Neuronal stem cell (in vitro differentiated cells): ENCODE measurements at regions not wholly inside any gene's neighbourhood (a gene's known extent, or its start where the extent isn't known, plus 50 kb on each side); places are given as distances from the start of the nearest gene placed in this dataset.

Source experiments
- DNase-seq: peaks from one replicate; pipeline ENCODE4 v3.0.0-alpha.2; 2013; ENCODE audit warnings: low spot score
- H2AFZ ChIP-seq: one replicate; pipeline ENCODE4 v1.6.1; 2013; ENCODE audit warnings: mild to moderate bottlenecking, low read length, inconsistent platforms
- H2AK5ac ChIP-seq: 2 replicates; pipeline ENCODE4 v1.6.1; 2013; ENCODE audit warnings: low read depth, mild to moderate bottlenecking, inconsistent platforms, low read length, moderate library complexity, mixed read lengths
- H2BK120ac ChIP-seq: 2 replicates; pipeline ENCODE4 v1.6.1; 2013; ENCODE audit warnings: low read depth, mild to moderate bottlenecking, inconsistent platforms, low read length, moderate library complexity, mixed read lengths
- H2BK12ac ChIP-seq: one replicate; pipeline ENCODE4 v1.6.1; 2013; ENCODE audit warnings: low read length, inconsistent platforms
- H2BK15ac ChIP-seq: 2 replicates; pipeline ENCODE4 v1.6.1; 2013; ENCODE audit warnings: mild to moderate bottlenecking, low read length, inconsistent platforms, mixed read lengths
- H2BK5ac ChIP-seq: one replicate; pipeline ENCODE4 v1.6.1; 2013; ENCODE audit warnings: inconsistent platforms, mild to moderate bottlenecking, low read length, moderate library complexity
- H3K14ac ChIP-seq: one replicate; pipeline ENCODE4 v1.6.1; 2013; ENCODE audit warnings: low read length, inconsistent platforms
- H3K18ac ChIP-seq: 2 replicates; pipeline ENCODE4 v1.6.1; 2013; ENCODE audit warnings: low read length, inconsistent platforms
- H3K23ac ChIP-seq: 2 replicates; pipeline ENCODE4 v1.6.1; 2013; ENCODE audit warnings: low read depth, mild to moderate bottlenecking, mixed read lengths, low read length, inconsistent platforms; ENCODE audit not compliant: poor library complexity
- H3K27ac ChIP-seq: replicated peaks from 3 replicates; pipeline ENCODE4 v1.5.1; 2013; ENCODE audit warnings: low read length, inconsistent platforms
- H3K27me3 ChIP-seq, 3 experiments: 2 replicates each; pipeline ENCODE4 v1.6.1; 2013; ENCODE audit warnings: low read length in 3 of 3, mild to moderate bottlenecking in 2 of 3, inconsistent platforms in 1 of 3, low read depth in 1 of 3, mixed read lengths in 1 of 3, moderate library complexity in 1 of 3; ENCODE audit not compliant: control insufficient read depth in 3 of 3, insufficient read depth in 3 of 3
- H3K36me3 ChIP-seq, 2 donors: replicated peaks in 1 of 2; 2 replicates each; pipeline ENCODE4 v1.6.1; 2013; ENCODE audit warnings: low read length in 2 of 2; ENCODE audit not compliant: control insufficient read depth in 2 of 2, insufficient read depth in 2 of 2
- H3K4ac ChIP-seq: 2 replicates; pipeline ENCODE4 v1.6.1; 2013; ENCODE audit warnings: inconsistent platforms, mild to moderate bottlenecking, low read length, moderate library complexity
- H3K4me1 ChIP-seq, 2 donors: 1 replicate in 1 of 2; 2 replicates in 1 of 2; pipeline ENCODE4 v1.6.1; 2013; ENCODE audit warnings: low read length in 2 of 2, low read depth in 1 of 2; ENCODE audit not compliant: control insufficient read depth in 2 of 2, insufficient read depth in 1 of 2
- H3K4me2 ChIP-seq: one replicate; pipeline ENCODE4 v1.6.1; 2013; ENCODE audit warnings: mild to moderate bottlenecking, low read length, inconsistent platforms; ENCODE audit not compliant: insufficient read depth, poor library complexity, severe bottlenecking
- H3K4me3 ChIP-seq, 2 donors: 2 replicates each; pipeline ENCODE4 v1.5.1; 2013; ENCODE audit warnings: low read length in 2 of 2, mild to moderate bottlenecking in 2 of 2, inconsistent platforms in 1 of 2, moderate library complexity in 1 of 2
- H3K79me1 ChIP-seq: one replicate; pipeline ENCODE4 v1.6.1; 2013; ENCODE audit warnings: low read depth, mild to moderate bottlenecking, inconsistent platforms, low read length, moderate library complexity
- H3K9ac ChIP-seq: one replicate; pipeline ENCODE4 v1.6.1; 2013; ENCODE audit warnings: mild to moderate bottlenecking, low read depth, low read length, inconsistent platforms; ENCODE audit not compliant: poor library complexity
- H3K9me3 ChIP-seq, 2 donors: replicated peaks in 1 of 2; 2 replicates each; pipeline versions ENCODE3 to v1.6.1; 2013; ENCODE audit warnings: low read length in 2 of 2, mild to moderate bottlenecking in 2 of 2, inconsistent platforms in 1 of 2, low read depth in 1 of 2, mixed read lengths in 1 of 2, moderate library complexity in 1 of 2; ENCODE audit not compliant: control insufficient read depth in 2 of 2, insufficient read depth in 1 of 2
- H4K8ac ChIP-seq: one replicate; pipeline ENCODE4 v1.6.1; 2013; ENCODE audit warnings: low read depth, mild to moderate bottlenecking, inconsistent platforms, low read length, moderate library complexity
- H4K91ac ChIP-seq: one replicate; pipeline ENCODE4 v1.6.1; 2013; ENCODE audit warnings: low read length, low read depth, mild to moderate bottlenecking, inconsistent platforms; ENCODE audit not compliant: poor library complexity
- WGBS, 2 donors: extraction: QIAGEN DNeasy Blood & Tissue Kit; methylation state at CpG; one replicate each; pipeline ENCODE4 v1.1.7; 2013; ENCODE audit warnings: missing lambda C conversion rate in 2 of 2, mixed read lengths in 1 of 2; ENCODE audit not compliant: insufficient read length in 2 of 2, insufficient replicate concordance in 1 of 2; ENCODE audit errors: extremely low coverage in 2 of 2; 5-methylcytosine and 5-hydroxymethylcytosine counted together

DNA sequence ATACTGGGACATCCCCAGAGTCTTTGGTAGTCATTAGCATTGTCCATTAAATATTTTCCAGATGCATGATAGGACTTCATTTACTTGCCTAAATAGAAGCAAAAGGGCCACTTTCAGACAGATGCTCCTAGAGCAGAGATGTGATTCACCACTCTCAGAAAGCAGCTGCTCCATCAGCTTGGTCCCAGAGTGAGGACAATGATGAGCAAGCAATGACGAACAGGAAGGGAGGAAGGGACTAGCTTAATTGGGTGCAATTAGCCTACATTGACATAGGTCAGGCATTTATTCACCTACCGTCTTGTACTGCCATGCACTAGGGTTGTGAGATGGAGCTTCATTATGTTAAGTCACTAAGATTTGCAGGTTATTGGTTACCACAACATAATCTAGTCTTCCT, 85.1 kb upstream of the PLXNA2 start:
- H3K79me1 ChIP-seq: no peaks in the 10 kb centered on the region
- no peak overlapping the region for H2BK12ac ChIP-seq
- no peak overlapping the region for H2AFZ ChIP-seq
- DNase-seq: no peak
- H2BK5ac ChIP-seq: no peak overlapping the region
- no peak overlapping the region for H4K8ac ChIP-seq
- H3K14ac ChIP-seq: no peak overlapping the region
- no peaks in the 10 kb centered on the region for H3K9me3 ChIP-seq
- H3K9ac ChIP-seq: no peak overlapping the region
- H2BK120ac ChIP-seq: no peak overlapping the region
- no peak overlapping the region for H3K4me2 ChIP-seq
- no peak overlapping the region for H2BK15ac ChIP-seq
- H3K27me3 ChIP-seq: peaks cover 0 to 3% (median 0%) of the 10 kb centered on the region in 3 experiments
- H4K91ac ChIP-seq: no peak overlapping the region
- H3K4me1 ChIP-seq: peaks cover 0 to 5% of the 10 kb centered on the region in 2 donors
- no peak overlapping the region for H3K23ac ChIP-seq
- H2AK5ac ChIP-seq: no peak overlapping the region
- no peak overlapping the region for H3K27ac ChIP-seq
- no peaks in the 10 kb centered on the region for H3K36me3 ChIP-seq
- no peak overlapping the region for H3K4me3 ChIP-seq
- H3K18ac ChIP-seq: no peak overlapping the region
- WGBS, 2 donors: no CpG with 5 or more reads among the region's 2 CpGs
- no peak overlapping the region for H3K4ac ChIP-seq

DNA sequence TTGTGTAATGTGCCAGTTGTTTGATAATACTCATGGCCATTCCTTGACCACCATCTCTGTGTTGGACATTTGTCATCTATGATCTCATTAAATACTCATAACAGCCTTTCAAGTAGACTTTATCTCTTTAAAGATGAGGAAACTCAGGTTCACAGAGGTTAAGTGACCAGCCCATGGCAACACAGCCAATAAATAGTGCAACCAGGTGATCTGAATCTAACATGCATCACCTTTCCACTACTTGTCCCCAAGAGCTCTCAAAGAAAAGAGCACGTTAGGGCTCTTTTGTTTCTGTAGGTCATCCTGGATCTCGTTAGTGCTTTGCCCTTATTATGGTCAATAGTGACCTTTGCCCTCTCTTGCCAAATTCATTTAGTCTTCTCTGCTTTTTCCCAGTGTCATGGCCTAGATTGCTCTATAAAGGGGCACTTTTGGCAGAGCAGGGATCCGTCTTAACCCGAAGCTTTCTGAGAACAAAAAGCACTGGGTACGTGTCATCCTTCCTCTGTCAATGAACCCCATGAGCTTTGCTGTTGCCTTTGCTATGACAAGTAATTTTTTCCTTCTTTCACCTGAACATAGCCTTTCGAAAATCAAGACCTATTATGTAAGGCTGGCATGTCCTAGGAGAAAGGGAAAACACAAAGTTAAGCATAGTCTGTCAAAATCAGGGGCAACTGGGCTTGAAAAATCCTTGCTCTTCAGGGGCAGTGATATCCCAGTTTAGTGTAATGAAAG, 88.0 kb upstream of the PLXNA2 start:
- H2BK15ac ChIP-seq: no peak overlapping the region
- H4K91ac ChIP-seq: no peak overlapping the region
- no peak overlapping the region for H3K4ac ChIP-seq
- no peak overlapping the region for H2BK12ac ChIP-seq
- H3K27me3 ChIP-seq: peaks cover 0 to 25% (median 0%) of the 10 kb centered on the region in 3 experiments
- DNase-seq: no peak
- H3K36me3 ChIP-seq: no peaks in the 10 kb centered on the region
- H3K9ac ChIP-seq: no peak overlapping the region
- no peak overlapping the region for H3K18ac ChIP-seq
- WGBS, 2 donors: no CpG with 5 or more reads among the region's 6 CpGs
- no peaks in the 10 kb centered on the region for H3K9me3 ChIP-seq
- H3K79me1 ChIP-seq: no peaks in the 10 kb centered on the region
- no peak overlapping the region for H3K23ac ChIP-seq
- no peak overlapping the region for H4K8ac ChIP-seq
- H2AFZ ChIP-seq: no peak overlapping the region
- H3K14ac ChIP-seq: no peak overlapping the region
- H3K27ac ChIP-seq: no peak overlapping the region
- H2AK5ac ChIP-seq: no peak overlapping the region
- no peak overlapping the region for H3K4me3 ChIP-seq
- H2BK120ac ChIP-seq: no peak overlapping the region
- H2BK5ac ChIP-seq: no peak overlapping the region
- H3K4me2 ChIP-seq: no peak overlapping the region
- H3K4me1 ChIP-seq: peaks cover 2 to 14% of the 10 kb centered on the region in 2 donors

DNA sequence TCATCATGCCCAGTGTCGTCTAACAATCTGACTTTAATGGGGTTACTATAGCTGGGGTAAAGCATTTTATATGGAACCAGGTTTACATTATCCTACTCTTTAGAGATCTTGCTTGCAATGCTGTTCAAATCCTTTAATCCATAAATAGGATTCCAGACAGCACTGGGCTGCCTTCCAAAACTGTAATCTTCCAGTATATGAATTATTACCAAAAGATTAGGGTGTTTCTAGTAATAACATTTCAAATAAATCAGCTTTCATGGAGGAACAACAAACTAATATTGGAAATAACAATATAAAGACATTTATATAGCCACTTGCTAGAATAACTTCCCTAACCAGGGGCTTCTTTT, 88.6 kb upstream of the PLXNA2 start:
- Histone ChIP-seq H3K4me1 (peaks cover 2 to 16% of the 10 kb centered on the region in 2 donors), H3K4me2 (no peak overlapping the region), H2AK5ac (no peak overlapping the region), H2BK12ac (no peak overlapping the region), H3K14ac (no peak overlapping the region), H3K4me3 (no peak overlapping the region), H3K79me1 (no peaks in the 10 kb centered on the region), H2BK15ac (no peak overlapping the region), H2BK5ac (no peak overlapping the region), H2AFZ (no peak overlapping the region), H3K4ac (no peak overlapping the region), H3K27ac (no peak overlapping the region), H3K18ac (no peak overlapping the region), H3K9me3 (no peaks in the 10 kb centered on the region), H3K23ac (no peak overlapping the region), H3K36me3 (no peaks in the 10 kb centered on the region), H4K91ac (no peak overlapping the region), H3K9ac (no peak overlapping the region), H4K8ac (no peak overlapping the region), H3K27me3 (peaks cover 0 to 25% (median 0%) of the 10 kb centered on the region in 3 experiments), H2BK120ac (no peak overlapping the region)
- no peak for DNase-seq
- WGBS, 2 donors: no CpG with 5 or more reads among the region's 1 CpG

DNA sequence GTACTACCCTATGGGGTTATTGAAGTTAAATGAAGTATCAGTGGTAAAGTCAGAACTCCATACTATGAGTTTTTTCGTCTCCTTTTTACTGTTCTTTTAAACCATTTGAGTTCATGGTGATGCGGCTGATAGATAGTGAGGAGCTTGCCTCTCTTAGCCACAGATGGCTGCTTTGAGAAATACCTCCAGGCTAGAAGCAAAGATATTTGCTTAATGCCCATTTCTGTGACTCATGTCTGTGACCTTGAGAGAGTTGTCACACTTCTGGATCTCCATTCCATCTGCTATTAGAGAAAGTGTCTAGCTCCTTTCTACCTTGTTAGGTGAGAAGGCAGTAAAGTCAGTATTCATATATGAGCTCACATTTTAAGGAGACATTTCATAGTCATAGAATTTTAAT, 89.5 kb upstream of the PLXNA2 start:
- Histone ChIP-seq H4K91ac (no peak overlapping the region), H3K4me2 (no peak overlapping the region), H4K8ac (no peak overlapping the region), H3K79me1 (no peaks in the 10 kb centered on the region), H3K36me3 (no peaks in the 10 kb centered on the region), H2BK5ac (no peak overlapping the region), H3K4me3 (no peak overlapping the region), H3K27me3 (peaks cover 0 to 25% (median 0%) of the 10 kb centered on the region in 3 experiments), H3K4ac (no peak overlapping the region), H3K4me1 (peaks cover 2 to 23% of the 10 kb centered on the region in 2 donors), H3K9me3 (no peaks in the 10 kb centered on the region), H2AFZ (no peak overlapping the region), H3K14ac (no peak overlapping the region), H2BK12ac (no peak overlapping the region), H2AK5ac (no peak overlapping the region), H3K23ac (no peak overlapping the region), H2BK120ac (no peak overlapping the region), H3K27ac (no peak overlapping the region), H3K9ac (no peak overlapping the region), H2BK15ac (no peak overlapping the region), H3K18ac (no peak overlapping the region)
- WGBS, 2 donors: no CpG with 5 or more reads among the region's 2 CpGs
- no peak for DNase-seq
